KMS-11 (cell line): ENCODE measurements at regions not wholly inside any gene's neighbourhood (a gene's known extent, or its start where the extent isn't known, plus 50 kb on each side); places are given as distances from the start of the nearest gene placed in this dataset.

Experiments used
- H2AFZ ChIP-seq: fragments of 200-600 bp; sonication (generic); 2 replicates; pipeline ENCODE4 v1.6.1; 2016; ENCODE audit warnings: antibody characterized with exemption, mixed run types, low read depth
- H3K27ac ChIP-seq: fragments of 200-600 bp; sonication (generic); 2 replicates; pipeline ENCODE4 v1.6.1; 2016; ENCODE audit warnings: mild to moderate bottlenecking, mixed run types
- H3K27me3 ChIP-seq: fragments of 200-600 bp; sonication (generic); 2 replicates; pipeline ENCODE4 v1.6.1; 2017; ENCODE audit warnings: mild to moderate bottlenecking, low read depth, mixed run types, moderate library complexity; ENCODE audit not compliant: insufficient read depth
- H3K36me3 ChIP-seq: fragments of 200-600 bp; sonication (generic); 2 replicates; pipeline ENCODE4 v1.6.1; 2017; ENCODE audit warnings: mild to moderate bottlenecking, mixed run types; ENCODE audit not compliant: insufficient read depth
- H3K4me1 ChIP-seq: fragments of 200-600 bp; sonication (generic); 2 replicates; pipeline ENCODE4 v1.6.1; 2016; ENCODE audit warnings: mild to moderate bottlenecking, low read depth, mixed run types; ENCODE audit not compliant: poor library complexity, severe bottlenecking
- H3K4me2 ChIP-seq: fragments of 200-600 bp; sonication (generic); 2 replicates; pipeline ENCODE4 v1.7.0; 2016; ENCODE audit warnings: mild to moderate bottlenecking, mixed run types
- H3K4me3 ChIP-seq: fragments of 200-600 bp; sonication (generic); IDR thresholded peaks from 2 replicates; pipeline ENCODE4 v1.6.1; 2017; ENCODE audit warnings: low read depth, low read length, mixed read lengths; ENCODE audit not compliant: insufficient read depth
- H3K79me2 ChIP-seq: fragments of 200-600 bp; sonication (generic); 2 replicates; pipeline ENCODE4 v1.6.1; 2016; ENCODE audit warnings: low read depth, mixed run types; ENCODE audit not compliant: insufficient read depth
- H3K9ac ChIP-seq: fragments of 200-600 bp; sonication (generic); 2 replicates; pipeline ENCODE4 v1.6.1; 2016; ENCODE audit warnings: mild to moderate bottlenecking, mixed run types
- H4K20me1 ChIP-seq: fragments of 200-600 bp; sonication (generic); 2 replicates; pipeline ENCODE4 v1.6.1; 2016; ENCODE audit warnings: mild to moderate bottlenecking, mixed run types; ENCODE audit not compliant: insufficient read depth
- TF ChIP-seq, protein P1 (sequence below): fragments of 200-600 bp; sonication (generic); conservative IDR thresholded peaks from 2 replicates; pipeline ENCODE4 v1.6.1; 2017; ENCODE audit warnings: low read depth, mild to moderate bottlenecking, antibody characterized with exemption, low read length, moderate library complexity, mixed read lengths

- Histone ChIP-seq H3K27me3 (no peaks in the 10 kb centered on the region), H4K20me1 (no peaks in the 10 kb centered on the region), H3K4me1 (peaks cover 4% of the 10 kb centered on the region), H3K36me3 (no peaks in the 10 kb centered on the region), H2AFZ (no peak overlapping the region), H3K9ac (no peak overlapping the region), H3K27ac (no peak overlapping the region), H3K4me2 (no peak overlapping the region), H3K79me2 (no peaks in the 10 kb centered on the region), H3K4me3 (no peak overlapping the region)
- TF ChIP-seq, protein P1, sequence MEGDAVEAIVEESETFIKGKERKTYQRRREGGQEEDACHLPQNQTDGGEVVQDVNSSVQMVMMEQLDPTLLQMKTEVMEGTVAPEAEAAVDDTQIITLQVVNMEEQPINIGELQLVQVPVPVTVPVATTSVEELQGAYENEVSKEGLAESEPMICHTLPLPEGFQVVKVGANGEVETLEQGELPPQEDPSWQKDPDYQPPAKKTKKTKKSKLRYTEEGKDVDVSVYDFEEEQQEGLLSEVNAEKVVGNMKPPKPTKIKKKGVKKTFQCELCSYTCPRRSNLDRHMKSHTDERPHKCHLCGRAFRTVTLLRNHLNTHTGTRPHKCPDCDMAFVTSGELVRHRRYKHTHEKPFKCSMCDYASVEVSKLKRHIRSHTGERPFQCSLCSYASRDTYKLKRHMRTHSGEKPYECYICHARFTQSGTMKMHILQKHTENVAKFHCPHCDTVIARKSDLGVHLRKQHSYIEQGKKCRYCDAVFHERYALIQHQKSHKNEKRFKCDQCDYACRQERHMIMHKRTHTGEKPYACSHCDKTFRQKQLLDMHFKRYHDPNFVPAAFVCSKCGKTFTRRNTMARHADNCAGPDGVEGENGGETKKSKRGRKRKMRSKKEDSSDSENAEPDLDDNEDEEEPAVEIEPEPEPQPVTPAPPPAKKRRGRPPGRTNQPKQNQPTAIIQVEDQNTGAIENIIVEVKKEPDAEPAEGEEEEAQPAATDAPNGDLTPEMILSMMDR: no peak
Observed at GRCh38 chr5:67581203-67581602, 384.6 kb upstream of the CD180 start.

DNA sequence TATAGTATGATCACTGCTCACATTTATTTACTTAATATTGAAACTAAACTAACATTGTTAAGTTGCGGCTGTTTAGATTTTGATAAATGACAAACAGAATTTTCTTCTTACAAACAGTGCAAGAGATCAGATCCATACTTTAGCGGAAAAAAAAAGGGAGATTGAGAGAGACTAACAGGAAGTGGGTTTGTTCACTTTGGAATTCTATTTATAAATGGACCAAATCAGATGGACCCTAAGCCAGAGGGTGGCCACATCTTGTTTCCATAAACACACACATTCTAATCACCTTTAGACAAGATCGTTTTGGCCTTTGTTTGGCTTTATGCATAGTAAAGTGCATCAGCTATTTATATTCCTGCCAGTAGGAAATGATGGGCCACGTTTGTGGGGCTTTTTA, 381.4 kb upstream of the CD180 start:
- H3K27ac ChIP-seq: no peak overlapping the region
- no peaks in the 10 kb centered on the region for H4K20me1 ChIP-seq
- H3K4me1 ChIP-seq: peaks cover 4% of the 10 kb centered on the region
- no peaks in the 10 kb centered on the region for H3K36me3 ChIP-seq
- H3K9ac ChIP-seq: no peak overlapping the region
- H3K4me2 ChIP-seq: no peak overlapping the region
- H3K4me3 ChIP-seq: no peak overlapping the region
- H3K27me3 ChIP-seq: no peaks in the 10 kb centered on the region
- H2AFZ ChIP-seq: no peak overlapping the region
- no peaks in the 10 kb centered on the region for H3K79me2 ChIP-seq
- TF ChIP-seq, protein P1: no peak

DNA sequence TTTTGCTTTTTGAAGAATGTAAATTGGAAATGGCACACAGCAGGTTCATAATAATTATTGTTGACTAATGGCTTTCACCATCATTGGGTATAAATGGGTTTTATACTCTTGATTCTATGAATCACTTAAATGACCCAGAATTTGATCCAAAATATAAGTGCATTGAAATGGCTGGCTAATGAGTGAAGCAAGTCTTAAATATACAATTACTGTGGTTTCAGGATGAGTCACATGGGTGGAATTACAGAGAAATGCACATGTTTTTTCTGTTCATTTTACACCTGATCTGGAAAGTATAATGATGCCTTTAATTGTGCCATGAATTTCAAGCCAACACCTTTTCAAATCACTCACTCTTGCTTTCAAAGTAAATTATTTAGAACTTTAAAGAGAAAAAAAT, 380.8 kb upstream of the CD180 start:
- Histone ChIP-seq H3K27ac (no peak overlapping the region), H3K4me1 (peaks cover 4% of the 10 kb centered on the region), H3K9ac (no peak overlapping the region), H4K20me1 (no peaks in the 10 kb centered on the region), H3K36me3 (no peaks in the 10 kb centered on the region), H3K4me2 (no peak overlapping the region), H3K27me3 (no peaks in the 10 kb centered on the region), H3K4me3 (no peak overlapping the region), H2AFZ (no peak overlapping the region), H3K79me2 (no peaks in the 10 kb centered on the region)
- TF ChIP-seq, protein P1: no peak

DNA sequence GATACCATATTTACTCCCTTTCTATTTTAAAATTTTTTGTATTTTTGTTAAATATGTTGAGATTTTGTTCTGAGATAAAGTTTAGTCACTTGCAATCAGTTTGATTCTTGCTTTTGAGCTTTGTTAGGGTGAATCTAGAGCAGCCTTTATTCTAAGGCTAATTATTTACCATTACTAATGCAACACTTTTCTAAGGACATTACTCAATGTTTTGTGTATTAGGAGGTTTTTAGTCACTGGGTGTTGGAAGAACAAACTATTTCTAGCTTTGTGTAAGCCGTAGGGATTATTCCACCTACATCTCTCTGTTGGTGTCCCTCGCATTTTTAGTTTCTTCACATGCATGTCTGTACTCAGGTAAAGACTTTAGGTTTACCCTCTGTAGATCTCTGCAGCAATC, 379.5 kb upstream of the CD180 start:
- no peak overlapping the region for H3K27ac ChIP-seq
- no peaks in the 10 kb centered on the region for H3K79me2 ChIP-seq
- peaks cover under 1% of the 10 kb centered on the region for H3K4me1 ChIP-seq
- no peaks in the 10 kb centered on the region for H3K36me3 ChIP-seq
- H2AFZ ChIP-seq: no peak overlapping the region
- H3K27me3 ChIP-seq: no peaks in the 10 kb centered on the region
- TF ChIP-seq, protein P1: no peak
- H3K4me2 ChIP-seq: no peak overlapping the region
- no peak overlapping the region for H3K9ac ChIP-seq
- H4K20me1 ChIP-seq: no peaks in the 10 kb centered on the region
- H3K4me3 ChIP-seq: no peak overlapping the region
